GM18867 (cell line): ENCODE measurements at regions not wholly inside any gene's neighbourhood (a gene's known extent, or its start where the extent isn't known, plus 50 kb on each side); places are given as distances from the start of the nearest gene placed in this dataset.

Experiments used
- ATAC-seq: cut with Tn5 transposase; IDR thresholded peaks from one replicate; pipeline ENCODE4 v1.9.1; 2021; ENCODE audit warnings: mild to moderate bottlenecking, moderate library complexity; ENCODE audit not compliant: unreplicated experiment

DNA sequence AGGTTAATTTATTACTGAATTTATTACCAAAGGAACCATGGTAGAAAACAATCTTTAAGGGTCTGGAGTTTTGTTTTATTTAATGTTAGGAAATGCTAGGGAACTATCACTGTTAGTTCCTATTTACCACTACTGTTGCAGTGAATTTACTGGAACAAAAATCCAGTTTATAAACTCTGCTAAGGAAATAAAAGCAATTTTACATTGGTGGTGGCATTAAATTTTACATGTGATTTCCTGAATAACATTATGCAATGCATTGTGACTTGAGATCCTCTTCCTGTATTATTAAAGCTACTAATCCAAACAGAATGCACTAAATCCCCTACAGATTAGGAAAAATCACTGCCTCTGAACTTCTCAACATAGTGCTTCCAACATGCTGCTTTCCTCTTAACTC lies 599.5 kb upstream of the PTGER4 start:
- ATAC-seq, result no peak

DNA sequence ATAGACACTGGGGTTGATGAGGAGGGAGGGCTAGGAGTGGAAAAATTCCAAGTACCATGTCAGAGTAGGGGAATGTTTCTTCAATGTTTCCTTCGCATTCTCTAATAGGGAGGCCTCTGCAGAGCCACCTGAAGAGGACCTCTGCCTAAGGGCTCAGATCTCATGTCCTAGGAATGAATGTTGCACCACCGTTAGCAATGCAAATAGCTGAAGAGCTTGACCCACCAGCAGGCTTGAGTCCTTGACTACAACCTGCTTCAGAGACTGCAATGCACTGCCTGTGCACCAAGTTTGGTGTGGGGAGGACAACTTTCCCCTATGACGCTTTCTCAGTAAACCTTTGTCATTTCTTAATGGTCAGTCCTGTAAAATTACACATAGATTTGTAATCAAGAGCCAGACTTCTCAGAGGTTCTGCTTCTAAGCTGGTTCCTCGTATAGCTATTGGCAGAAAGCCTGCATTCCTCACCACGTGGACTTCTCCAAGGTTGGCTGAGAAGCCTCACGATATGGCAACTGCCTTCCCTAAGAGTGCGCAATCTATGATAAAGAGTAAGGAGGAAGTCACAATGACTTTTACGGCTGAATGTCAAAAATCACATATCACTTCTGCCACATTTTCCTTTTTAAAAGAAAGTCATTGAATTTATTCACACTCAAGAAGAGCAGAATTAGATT lies 600.7 kb upstream of the PTGER4 start:
- ATAC-seq, result no peak

DNA sequence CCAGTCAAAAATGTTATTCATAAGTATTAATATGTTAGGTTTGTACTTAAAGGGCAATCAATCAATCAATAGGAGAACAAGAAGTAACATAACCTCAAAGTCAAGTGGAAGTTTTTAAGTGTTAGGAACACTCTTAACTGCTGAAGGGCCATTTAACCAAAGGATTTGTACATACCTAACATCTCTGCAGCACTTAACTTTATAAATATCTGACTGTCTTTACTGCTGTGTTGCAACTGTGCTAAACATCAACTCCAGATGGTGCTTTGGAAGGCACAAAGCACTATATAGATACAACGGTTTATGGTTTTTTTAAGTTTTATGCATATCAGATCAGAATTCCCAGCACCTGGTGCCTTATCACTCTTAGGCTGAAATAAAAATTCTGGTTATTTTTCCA lies 604.9 kb upstream of the PTGER4 start:
- ATAC-seq, result no peak

DNA sequence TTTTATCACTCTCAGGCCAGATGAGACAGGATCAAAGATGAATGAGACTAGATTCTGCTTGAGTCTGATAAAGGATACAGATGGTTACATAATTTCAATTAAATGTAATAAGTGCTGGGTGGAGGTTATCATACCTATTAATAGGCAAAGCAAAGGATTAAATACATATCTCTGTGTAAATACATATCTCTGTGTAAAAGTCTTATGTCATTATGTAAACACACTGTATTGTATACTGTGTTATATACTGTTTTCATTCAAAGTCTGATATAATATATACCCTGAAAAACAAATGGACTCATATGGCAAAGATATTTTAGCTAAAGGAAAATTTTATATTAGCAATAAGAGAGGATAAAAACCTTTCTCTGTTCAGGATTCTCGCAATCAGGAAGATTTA lies 605.8 kb upstream of the PTGER4 start:
- no peak for ATAC-seq

DNA sequence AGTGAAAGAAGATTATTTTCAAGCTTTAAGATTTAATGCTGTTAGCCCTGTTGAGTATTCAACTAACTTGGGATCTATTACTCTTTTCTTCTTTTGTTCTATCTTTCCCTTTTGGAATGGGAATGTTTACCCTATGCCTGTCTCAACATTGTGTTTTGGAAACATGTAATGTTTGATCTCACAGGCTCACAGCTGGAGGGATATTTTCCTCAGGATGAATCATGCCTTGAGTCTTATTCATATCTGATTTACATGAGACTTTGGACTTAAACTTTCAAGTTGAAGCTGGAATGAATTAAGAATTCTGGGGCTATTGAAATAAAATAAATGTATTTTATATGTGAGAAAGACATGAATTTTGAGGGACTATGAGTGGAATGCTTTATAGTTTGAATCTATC lies 607.8 kb upstream of the PTGER4 start:
- no peak for ATAC-seq

DNA sequence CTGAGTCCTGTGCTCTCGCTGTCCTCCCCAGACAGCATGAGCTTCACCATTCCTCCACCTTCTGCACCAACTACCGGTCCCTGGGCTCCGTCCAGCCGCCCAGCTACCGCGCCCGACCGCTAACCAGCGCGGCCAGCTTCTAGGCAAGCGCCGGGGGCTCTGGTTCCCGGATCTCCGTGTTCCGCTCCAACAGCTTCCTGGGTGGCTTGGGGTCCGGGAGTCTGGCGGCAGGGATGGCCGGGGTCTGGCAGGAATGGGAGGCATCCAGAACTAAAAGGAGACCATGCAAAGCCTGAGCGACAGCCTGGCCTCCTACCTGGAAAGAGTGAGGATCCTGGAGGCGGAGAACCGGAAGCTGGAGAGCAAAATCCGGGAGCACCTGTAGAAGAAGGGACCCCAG lies 613.1 kb upstream of the PTGER4 start:
- no peak for ATAC-seq

DNA sequence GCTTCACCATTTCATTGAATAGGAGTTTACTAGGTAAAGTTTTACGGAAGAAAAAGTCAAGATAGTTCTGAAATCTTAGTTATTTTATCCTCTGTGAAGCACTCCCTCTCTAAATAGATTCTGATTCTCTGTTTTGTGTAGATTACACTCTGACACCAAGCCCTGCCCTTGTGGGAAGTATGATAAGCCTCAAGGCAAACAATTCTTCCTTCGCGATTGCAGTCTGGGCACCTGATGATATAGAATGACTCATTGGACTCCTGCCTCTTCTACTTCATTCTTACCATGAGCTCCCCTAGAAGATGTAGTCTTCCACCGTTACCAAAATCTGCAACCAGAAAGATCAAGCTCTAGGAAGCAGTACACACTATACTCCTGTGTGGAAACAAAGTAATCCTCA lies 626.9 kb upstream of the PTGER4 start:
- ATAC-seq, result no peak

DNA sequence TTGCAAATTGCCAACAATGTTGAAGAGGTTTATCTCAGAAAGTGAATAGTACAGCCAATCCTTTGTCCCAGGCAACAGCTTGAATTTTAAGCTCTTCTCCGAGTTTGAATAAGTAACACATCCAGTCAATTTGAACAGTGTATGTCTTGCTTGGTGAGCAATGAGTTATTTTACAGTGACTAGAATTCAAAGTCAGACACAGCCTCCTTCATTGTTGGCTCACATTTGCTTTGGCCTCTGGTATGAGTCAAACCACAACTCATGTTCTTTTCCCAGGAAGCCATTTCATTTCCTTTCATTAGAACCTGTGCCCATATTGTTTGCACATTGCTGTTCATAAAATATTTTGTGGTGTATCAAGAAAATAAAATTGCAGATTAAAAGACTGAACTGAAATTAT lies 622.0 kb upstream of the DAB2 start:
- no peak for ATAC-seq

DNA sequence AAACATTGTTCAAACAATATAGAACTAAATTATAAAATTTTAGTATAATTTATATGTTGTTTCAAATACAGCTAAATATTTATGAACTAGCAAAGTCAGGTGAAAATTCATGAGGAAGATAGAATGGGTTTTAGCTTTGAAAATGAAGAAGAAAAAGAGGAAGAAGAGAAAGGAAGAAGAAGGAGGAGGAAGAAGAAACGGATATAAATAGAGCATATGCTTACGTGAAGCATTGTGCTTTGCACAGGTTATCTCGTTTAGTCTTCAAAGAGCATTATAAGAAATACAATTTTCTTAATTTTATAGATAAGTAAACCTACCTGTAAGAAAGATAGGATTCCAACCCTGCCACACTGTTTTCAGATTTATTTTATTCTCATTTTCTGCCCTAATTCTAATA lies 620.6 kb upstream of the DAB2 start:
- ATAC-seq, result no peak

DNA sequence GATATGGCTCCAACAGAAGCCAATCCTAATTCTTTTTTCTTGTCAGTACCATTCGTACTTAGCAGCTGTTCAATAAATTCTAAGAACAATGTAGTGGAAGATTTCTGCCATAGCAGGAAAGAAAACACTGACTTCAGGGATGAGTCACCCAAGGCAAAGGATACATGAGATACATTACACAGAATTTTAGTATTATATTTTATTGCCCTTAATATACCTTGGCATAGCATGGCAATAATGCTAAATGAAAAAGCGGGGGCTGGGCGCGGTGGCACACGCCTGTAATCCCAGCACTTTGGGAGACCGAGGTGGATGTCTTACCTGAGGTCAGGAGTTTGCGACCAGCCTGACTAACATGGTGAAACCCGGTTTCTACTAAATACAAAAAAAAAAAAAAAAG lies 619.1 kb upstream of the DAB2 start:
- ATAC-seq, result no peak

DNA sequence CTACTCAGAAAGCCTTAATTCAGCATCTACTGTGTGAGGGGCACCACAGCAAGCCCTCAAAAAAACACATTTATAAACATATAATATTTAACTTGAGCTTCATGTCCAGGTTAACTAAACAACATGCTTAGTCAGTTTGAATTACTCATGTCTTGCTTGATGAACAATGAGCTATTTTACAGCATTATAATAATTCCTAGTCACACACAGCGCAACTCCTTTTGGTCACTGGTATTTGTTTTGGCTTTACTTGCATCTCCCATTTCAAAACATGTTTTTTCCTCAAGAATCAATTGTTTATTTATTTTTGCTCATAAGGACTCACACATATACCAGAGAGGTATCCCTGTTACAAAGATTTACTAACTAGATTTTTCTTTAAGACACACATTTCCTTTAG lies 616.7 kb upstream of the DAB2 start:
- ATAC-seq, result no peak

DNA sequence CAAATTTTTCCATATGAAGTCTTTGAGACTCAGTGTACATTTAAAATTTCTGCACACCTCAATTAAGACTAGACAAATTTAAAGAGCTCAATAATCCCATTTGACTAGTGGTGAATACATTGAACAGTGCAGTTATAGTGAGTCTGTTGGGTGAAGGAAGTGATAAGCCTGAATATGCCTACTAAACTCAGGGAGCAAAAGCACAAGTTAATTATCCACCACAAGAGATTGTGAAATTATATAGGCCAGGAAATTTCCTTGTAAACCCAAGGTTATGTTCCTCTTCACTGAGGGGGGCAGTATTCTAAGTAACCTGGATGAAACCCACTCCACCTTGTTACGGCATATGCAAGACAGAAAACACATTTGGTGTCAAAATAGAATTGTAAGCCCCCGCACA lies 612.9 kb upstream of the DAB2 start:
- no peak for ATAC-seq

DNA sequence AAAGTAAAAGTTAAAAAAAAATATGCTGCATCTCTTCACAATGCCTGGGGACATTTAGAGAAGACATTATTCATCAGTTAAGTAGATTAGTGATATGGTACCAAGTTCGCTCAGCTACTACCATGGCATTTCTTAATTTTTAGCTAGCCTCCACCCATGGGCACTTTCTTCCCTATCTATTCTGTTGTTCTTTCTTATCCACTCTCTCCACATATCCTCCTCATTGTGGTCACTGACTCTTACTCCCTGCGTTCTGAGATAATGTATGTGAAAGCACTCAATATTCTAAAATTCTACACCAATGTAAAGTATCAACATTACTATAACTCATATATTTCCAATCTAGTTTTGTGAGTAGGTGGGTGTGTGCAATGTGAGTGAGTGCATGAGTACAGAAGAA lies 609.7 kb upstream of the DAB2 start:
- ATAC-seq, result no peak

DNA sequence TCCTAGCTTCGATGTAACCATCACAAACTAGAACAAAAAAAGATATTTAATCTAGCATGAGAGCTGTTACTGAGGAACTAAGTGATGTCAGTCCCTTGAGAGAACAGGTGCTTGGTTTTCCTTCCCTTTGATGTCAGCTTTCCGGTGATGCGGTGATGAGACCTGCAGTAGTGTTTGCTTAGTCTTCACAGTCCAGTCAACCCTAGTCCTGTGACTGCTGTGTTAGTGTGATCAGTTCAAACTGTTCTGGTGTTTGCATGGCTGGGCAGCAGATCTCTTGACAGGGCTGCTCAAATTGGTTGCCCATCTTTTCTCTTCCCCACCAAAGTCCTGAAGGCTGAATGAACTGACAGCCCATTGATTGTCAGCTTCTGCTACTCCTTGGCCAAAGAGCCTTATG lies 608.6 kb upstream of the DAB2 start:
- ATAC-seq, result no peak

DNA sequence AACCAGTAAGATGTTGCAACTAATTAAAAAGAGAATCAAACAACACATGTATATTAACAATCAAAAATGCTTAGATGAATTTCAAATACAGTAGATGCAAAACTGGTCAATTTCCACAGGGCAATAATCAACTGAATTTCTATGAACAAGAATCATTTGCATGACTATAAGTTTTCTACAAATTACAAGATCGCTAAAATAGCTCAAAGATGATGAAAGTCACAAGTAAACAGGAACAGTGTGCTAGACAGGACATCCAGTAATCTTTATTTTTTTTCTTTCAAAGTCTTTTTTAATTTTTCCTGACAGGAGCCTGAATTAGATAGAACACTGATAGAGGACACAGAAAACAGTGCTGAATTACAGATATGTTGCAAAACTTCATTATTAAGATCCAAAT lies 608.2 kb upstream of the DAB2 start:
- no peak for ATAC-seq

DNA sequence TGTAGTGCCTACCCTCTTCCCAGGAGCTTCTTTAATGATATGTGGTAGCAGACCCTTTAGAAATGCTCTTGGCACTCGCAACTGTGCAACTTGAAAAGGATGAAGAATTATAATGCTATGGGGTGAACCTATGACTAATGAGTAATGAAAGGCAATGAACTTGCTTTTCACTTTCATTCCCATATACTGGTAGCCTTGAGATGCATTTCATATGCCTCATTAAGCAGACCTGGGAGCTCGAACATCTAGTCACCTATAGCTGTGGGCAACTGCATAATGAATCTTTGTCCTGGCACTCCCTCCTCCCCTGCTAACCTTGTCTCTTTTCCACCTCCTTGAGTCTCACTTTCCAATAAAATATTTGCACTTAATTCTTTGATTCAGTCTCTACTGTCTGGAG lies 605.9 kb upstream of the DAB2 start:
- no peak for ATAC-seq

DNA sequence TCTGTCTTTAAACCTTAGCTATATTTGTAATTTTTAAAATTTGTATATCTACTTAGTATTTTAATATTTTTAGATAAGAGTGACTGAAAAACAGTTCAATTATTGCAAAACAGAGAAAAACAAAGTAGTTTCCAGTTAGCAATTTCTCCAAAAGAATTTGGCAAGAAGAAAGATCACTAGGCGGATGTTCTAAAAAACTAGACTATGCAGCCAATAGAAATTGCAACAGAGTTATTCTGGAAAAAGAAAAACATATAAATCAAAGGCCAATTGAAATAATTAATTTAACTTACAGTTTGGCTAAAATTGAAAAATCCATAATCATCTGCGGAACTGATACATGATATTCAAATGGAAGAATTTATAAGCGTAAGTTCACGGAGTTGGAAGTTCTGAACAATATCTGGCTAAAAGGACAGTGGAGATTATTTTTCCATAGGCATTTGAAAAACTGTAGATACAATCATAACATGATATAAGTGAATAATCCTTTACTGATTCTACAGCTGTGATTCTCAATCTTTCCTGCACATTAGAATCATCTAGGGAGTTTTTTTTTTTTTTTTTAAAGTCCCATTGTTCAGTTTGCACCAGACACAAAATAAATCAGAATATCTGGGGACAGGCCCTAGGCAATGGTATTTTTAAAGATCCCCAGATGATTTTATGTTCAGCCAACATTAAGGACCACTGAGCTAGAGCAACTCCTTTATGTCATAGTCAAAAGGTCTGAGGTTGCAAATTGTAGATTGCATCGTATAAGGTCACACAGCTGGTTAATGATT lies 605.1 kb upstream of the DAB2 start:
- ATAC-seq, result no peak

DNA sequence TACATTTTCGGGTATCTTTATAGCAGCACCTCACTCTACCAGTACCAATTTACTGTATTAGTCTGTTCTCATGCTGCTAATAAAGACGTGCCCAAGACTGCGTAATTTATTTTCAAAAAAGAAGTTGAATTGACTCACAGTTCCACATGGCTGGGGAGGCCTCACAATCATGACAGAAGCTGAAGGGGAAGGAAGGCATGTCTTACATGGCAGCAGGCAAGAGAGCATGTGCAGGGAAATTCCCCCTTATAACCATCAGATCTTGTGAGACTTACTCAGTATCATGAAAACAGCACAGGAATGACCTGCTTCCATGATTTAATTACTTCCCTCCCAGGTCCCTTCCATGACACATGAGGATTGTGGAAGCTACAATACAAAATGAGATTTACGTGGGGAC lies 602.6 kb upstream of the DAB2 start:
- no peak for ATAC-seq

DNA sequence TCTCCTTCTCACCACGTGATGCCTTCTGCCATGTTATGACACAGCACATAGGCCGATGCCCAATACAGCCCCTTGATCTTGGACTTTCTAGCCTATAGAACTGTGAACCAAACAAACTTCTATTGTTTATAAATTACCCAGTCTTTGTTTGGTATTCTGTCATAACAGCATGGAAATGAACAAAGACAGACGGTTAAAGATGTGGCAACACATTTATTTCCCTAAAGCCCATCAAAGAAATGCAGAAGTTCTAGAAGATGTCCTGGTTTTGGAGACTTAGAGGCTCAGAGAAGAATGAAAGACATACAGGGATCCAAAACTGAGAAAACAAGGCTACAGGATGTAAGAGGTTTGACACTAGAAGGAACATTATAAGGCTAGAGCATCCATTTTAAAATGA lies 600.8 kb upstream of the DAB2 start:
- no peak for ATAC-seq

DNA sequence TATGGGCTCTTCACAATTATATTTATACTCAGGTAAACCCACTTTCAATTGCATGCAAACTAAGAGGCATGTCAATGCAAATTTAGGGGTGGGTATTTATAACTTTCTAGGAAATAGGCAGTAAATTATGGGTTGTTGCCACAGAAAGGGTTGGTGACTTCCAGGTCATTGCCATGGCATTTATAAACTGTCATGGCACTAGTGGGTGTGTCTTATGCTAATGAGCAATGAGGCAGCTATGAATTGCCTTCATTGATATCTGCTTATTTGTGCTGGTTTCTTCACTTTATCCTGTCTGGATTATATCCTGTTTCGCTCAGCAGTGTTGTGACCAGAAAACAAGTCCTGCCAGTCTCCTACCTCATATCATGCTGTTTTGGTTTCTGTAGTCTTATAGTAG lies 597.3 kb upstream of the DAB2 start:
- no peak for ATAC-seq

DNA sequence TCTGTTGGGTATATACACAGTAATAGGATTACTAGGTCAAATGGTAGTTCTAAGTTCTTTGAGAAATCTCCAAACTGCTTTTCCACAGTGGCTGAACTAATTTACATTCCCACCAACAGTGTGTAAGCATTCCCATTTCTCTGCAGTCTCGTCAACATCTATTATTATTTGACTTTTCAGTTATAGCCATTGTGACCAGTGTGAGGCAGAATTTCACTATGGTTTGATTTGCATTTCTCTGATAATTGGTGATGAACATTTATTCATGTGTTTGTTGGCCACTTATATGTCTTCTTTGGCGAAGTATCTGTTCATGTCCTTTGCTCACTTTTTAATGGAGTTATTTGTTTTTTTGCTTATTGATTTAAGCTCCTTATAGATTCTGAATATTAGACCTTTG lies 596.2 kb upstream of the DAB2 start:
- no peak for ATAC-seq

DNA sequence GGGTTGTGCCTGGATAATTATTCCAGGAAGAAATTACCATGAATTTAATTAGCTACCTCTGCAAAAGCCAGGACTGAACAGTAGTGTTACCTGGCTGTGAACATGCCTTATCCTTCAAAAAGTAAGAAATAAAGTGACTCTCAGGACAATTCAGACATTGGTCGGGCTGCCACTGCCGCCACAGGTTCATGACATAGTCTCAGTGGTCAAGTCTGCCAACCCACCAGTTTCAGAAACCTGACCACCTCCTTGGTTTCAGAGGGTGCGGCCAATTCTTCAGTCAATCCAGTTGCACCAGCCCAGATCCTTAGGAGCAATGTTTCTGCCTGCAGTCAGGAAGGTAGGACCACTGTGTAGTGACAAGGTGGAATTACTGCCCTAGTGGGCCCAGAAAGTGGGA lies 593.1 kb upstream of the DAB2 start:
- ATAC-seq, result no peak

DNA sequence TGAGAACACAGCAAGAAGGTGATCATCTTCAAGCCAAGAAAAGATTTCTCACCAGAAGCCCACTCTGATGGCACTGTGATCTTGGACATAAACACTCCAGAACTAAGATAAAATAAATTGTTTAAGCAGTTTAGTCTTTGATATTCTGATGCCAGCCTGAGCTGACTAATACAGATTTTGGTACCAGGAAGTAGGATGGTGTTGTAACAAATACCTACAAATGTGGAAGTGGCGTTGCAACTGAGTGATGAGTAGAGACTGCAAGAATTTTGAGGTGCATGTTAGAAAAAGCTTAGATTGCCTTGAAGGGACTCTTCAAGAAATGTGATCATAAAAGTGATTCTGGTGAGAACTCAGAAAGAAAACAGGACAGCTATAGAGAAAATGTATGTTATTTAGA lies 592.4 kb upstream of the DAB2 start:
- no peak for ATAC-seq
